OCI-LY3 (cell line): ENCODE measurements at regions not wholly inside any gene's neighbourhood (a gene's known extent, or its start where the extent isn't known, plus 50 kb on each side); places are given as distances from the start of the nearest gene placed in this dataset.

ENCODE experiments used
- EZH2phosphoT487 ChIP-seq: fragments of 200-600 bp; shearing (Covaris generic); IDR thresholded peaks from 2 replicates; pipeline ENCODE4 v1.6.1; 2018; ENCODE audit warnings: antibody characterized with exemption, mixed run types, low read depth
- TF ChIP-seq, protein P1 (sequence below): fragments of 200-600, 300-600 bp; sonication (generic); IDR thresholded peaks from 2 replicates; pipeline ENCODE4 v1.5.1; 2014; ENCODE audit warnings: antibody characterized with exemption, low read length, low read depth

DNA sequence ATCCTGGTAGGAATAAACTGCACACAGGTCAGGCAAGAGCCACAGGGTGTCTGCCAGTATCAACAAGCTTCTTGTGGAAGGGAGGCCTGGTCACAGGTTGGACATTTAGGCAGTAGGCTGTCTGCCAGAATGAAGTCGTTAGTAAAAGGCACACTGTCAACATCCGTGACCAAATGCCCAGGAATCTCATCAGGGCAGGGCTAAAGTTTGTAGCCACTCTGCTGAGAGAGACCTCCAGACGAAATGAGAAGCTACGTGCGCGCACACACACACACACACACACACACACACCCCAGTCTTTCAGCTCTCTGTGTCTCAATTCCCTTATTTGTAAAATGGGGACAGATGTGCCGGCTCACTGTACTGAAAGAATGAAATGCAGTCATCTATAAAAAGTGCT, 408.7 kb upstream of the ZFP42 start:
- TF ChIP-seq, protein P1, sequence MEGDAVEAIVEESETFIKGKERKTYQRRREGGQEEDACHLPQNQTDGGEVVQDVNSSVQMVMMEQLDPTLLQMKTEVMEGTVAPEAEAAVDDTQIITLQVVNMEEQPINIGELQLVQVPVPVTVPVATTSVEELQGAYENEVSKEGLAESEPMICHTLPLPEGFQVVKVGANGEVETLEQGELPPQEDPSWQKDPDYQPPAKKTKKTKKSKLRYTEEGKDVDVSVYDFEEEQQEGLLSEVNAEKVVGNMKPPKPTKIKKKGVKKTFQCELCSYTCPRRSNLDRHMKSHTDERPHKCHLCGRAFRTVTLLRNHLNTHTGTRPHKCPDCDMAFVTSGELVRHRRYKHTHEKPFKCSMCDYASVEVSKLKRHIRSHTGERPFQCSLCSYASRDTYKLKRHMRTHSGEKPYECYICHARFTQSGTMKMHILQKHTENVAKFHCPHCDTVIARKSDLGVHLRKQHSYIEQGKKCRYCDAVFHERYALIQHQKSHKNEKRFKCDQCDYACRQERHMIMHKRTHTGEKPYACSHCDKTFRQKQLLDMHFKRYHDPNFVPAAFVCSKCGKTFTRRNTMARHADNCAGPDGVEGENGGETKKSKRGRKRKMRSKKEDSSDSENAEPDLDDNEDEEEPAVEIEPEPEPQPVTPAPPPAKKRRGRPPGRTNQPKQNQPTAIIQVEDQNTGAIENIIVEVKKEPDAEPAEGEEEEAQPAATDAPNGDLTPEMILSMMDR = no peak
- no peak for TF ChIP-seq EZH2phosphoT487
